ENCODE measurements at regions not wholly inside any gene's neighbourhood (a gene's known extent, or its start where the extent isn't known, plus 50 kb on each side); places are given as distances from the start of the nearest gene placed in this dataset.
"Not testable (repeated sequence)": the region's sequence is repeated elsewhere in the genome, so short reads cannot be mapped to it uniquely, and the experiment has no call there.

GRCh38 chr6:106857771-106858652 is 116.5 kb downstream of the CD24 start:
- Histone ChIP-seq H3K36me3 (no peaks in the 10 kb centered on the region), H3K27me3 (replicated peaks; ENCODE audit: insufficient read depth) (no peaks in the 10 kb centered on the region), H3K27ac (peak overlapping the region; percentile 25 to 30), H3K9me3 (no peaks in the 10 kb centered on the region), H3K4me3 (no peak overlapping the region), H3K4me1 (replicated peaks) (no peaks in the 10 kb centered on the region)
- intact Hi-C loops (cut with DNase I) = no loop called here
- 51% methylated on average over 9 of the region's 9 CpGs for WGBS
- no peak for TF ChIP-seq POLR2A (IDR thresholded peaks at IDR 0.05)
- TF ChIP-seq, protein P1, sequence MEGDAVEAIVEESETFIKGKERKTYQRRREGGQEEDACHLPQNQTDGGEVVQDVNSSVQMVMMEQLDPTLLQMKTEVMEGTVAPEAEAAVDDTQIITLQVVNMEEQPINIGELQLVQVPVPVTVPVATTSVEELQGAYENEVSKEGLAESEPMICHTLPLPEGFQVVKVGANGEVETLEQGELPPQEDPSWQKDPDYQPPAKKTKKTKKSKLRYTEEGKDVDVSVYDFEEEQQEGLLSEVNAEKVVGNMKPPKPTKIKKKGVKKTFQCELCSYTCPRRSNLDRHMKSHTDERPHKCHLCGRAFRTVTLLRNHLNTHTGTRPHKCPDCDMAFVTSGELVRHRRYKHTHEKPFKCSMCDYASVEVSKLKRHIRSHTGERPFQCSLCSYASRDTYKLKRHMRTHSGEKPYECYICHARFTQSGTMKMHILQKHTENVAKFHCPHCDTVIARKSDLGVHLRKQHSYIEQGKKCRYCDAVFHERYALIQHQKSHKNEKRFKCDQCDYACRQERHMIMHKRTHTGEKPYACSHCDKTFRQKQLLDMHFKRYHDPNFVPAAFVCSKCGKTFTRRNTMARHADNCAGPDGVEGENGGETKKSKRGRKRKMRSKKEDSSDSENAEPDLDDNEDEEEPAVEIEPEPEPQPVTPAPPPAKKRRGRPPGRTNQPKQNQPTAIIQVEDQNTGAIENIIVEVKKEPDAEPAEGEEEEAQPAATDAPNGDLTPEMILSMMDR (IDR thresholded peaks at IDR 0.05) = no peak
- no peak for TF ChIP-seq POLR2AphosphoS5 (IDR thresholded peaks at IDR 0.05)
- DNase-seq (ENCODE audit: low spot score) = no peak

DNA sequence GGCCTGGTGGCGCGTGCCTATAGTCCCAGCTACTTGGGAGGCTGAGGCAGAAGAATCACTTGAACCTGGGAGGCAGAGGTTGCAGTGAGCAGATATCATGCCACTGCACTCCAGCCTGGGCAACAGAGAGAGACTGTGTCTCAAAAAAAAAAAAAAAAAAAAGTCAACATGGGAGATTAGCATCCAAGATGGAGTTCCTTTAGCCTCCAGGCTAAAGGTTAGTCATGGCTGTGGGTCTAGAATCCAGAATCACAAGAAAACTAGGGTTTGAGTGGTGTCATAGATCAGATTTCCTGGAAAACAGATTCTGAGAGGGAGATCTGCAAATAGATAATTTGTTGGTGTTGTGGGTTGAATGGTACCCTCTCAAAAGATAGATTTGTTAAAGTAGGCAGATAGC is 117.2 kb downstream of the CD24 start:
- H3K27ac ChIP-seq; DNase-seq (ENCODE audit: low spot score); H3K4me3 ChIP-seq; intact Hi-C loops (cut with DNase I); H3K27me3 ChIP-seq (replicated peaks; ENCODE audit: insufficient read depth); H3K9me3 ChIP-seq; H3K36me3 ChIP-seq; H3K4me1 ChIP-seq (replicated peaks): not testable (repeated sequence)
- WGBS = 97% methylated on average over 2 of the region's 2 CpGs

DNA sequence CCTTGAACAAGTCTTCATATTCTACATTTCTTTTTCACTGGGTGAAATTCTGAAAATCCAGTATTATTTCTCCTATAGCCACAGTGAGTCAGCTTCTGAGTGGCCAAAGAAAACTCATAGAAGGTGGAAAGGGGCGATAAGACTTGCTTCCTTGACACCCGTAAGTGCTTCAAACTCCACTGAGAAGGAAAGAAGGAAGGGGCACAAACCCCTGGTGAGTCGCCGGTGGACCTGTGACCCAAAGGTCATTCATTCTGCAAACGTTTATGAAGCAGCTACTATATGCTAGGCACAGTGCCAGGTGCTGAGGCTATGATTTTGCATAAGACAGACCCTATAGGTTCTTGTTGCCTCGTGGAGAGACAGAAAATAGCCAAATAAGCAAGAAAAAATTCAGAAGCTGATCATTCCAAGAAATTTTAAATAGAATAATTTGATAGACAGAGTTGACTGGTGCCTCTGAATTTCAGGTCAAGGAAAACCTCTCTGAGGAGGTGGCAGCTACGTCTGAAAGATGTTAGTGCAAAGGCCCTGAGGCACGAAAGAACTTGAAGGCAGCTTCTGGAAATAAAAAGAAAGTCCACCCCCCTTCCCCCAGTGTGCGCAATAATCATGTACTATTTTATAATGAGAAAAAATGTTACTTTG is 118.2 kb downstream of the CD24 start:
- Histone ChIP-seq H3K4me1 (replicated peaks) (no peaks in the 10 kb centered on the region), H3K27ac (no peak overlapping the region), H3K27me3 (replicated peaks; ENCODE audit: insufficient read depth) (no peaks in the 10 kb centered on the region), H3K9me3 (no peaks in the 10 kb centered on the region), H3K4me3 (no peak overlapping the region), H3K36me3 (no peaks in the 10 kb centered on the region)
- no peak for TF ChIP-seq POLR2A (IDR thresholded peaks at IDR 0.05)
- TF ChIP-seq, protein P1 (IDR thresholded peaks at IDR 0.05) = no peak
- no peak for TF ChIP-seq POLR2AphosphoS5 (IDR thresholded peaks at IDR 0.05)
- intact Hi-C loops (cut with DNase I) = no loop called here
- WGBS = 89% methylated on average over 9 of the region's 9 CpGs
- DNase-seq (ENCODE audit: low spot score) = no peak

- Histone ChIP-seq H3K27me3 (replicated peaks; ENCODE audit: insufficient read depth) (no peaks in the 10 kb centered on the region), H3K27ac (no peak overlapping the region), H3K4me3 (no peak overlapping the region), H3K9me3 (no peaks in the 10 kb centered on the region), H3K4me1 (replicated peaks) (no peaks in the 10 kb centered on the region), H3K36me3 (no peaks in the 10 kb centered on the region)
- WGBS = 59% methylated on average over 4 of the region's 4 CpGs
- intact Hi-C loops (cut with DNase I) = no loop called here
- TF ChIP-seq POLR2A (IDR thresholded peaks at IDR 0.05) (no peak), POLR2AphosphoS5 (IDR thresholded peaks at IDR 0.05) (no peak)
- TF ChIP-seq, protein P1 (IDR thresholded peaks at IDR 0.05) = no peak
- no peak for DNase-seq (ENCODE audit: low spot score)
These were observed 119.4 kb downstream of the CD24 start for GRCh38 chr6:106855117-106855516.

- TF ChIP-seq, protein P1 (IDR thresholded peaks at IDR 0.05) = no peak
- TF ChIP-seq POLR2AphosphoS5 (IDR thresholded peaks at IDR 0.05) (no peak), POLR2A (IDR thresholded peaks at IDR 0.05) (no peak)
- Histone ChIP-seq H3K27ac (no peak overlapping the region), H3K36me3 (no peaks in the 10 kb centered on the region), H3K27me3 (replicated peaks; ENCODE audit: insufficient read depth) (no peaks in the 10 kb centered on the region), H3K4me1 (replicated peaks) (no peaks in the 10 kb centered on the region), H3K4me3 (no peak overlapping the region), H3K9me3 (no peaks in the 10 kb centered on the region)
- no peak for DNase-seq (ENCODE audit: low spot score)
- 83% methylated on average over 6 of the region's 6 CpGs for WGBS
- intact Hi-C loops (cut with DNase I) = no loop called here
These were observed 124.7 kb downstream of the CD24 start for GRCh38 chr6:106849676-106850332.

Data from prostate gland (tissue), 2 donors.